Ishikawa (cell line): ENCODE measurements at regions not wholly inside any gene's neighbourhood (a gene's known extent, or its start where the extent isn't known, plus 50 kb on each side); places are given as distances from the start of the nearest gene placed in this dataset.

Source experiments
- CEBPB ChIP-seq: IDR thresholded peaks from 2 replicates; pipeline ENCODE4 v1.6.1; 2012
- CREB1 ChIP-seq: IDR thresholded peaks from 2 replicates; pipeline ENCODE4 v1.6.1; 2012; ENCODE audit warnings: low read depth
- EGR1 ChIP-seq: IDR thresholded peaks from 2 replicates; pipeline ENCODE4 v1.6.1; 2012
- EP300 ChIP-seq: IDR thresholded peaks from 2 replicates; pipeline ENCODE4 v1.6.1; 2012; ENCODE audit warnings: borderline replicate concordance
- FOXM1 ChIP-seq: IDR thresholded peaks from 2 replicates; pipeline ENCODE4 v1.6.1; 2012; ENCODE audit warnings: low read depth, borderline replicate concordance
- NFIC ChIP-seq: IDR thresholded peaks from 2 replicates; pipeline ENCODE4 v1.6.1; 2012
- RAD21 ChIP-seq: IDR thresholded peaks from 2 replicates; pipeline ENCODE4 v1.6.1; 2012; ENCODE audit warnings: low read depth
- TAF1 ChIP-seq: IDR thresholded peaks from 2 replicates; pipeline ENCODE4 v1.6.1; 2012; ENCODE audit warnings: low read depth, mild to moderate bottlenecking
- TCF12 ChIP-seq: IDR thresholded peaks from 2 replicates; pipeline ENCODE4 v1.6.1; 2012; ENCODE audit warnings: low read depth
- TEAD4 ChIP-seq: IDR thresholded peaks from 2 replicates; pipeline ENCODE4 v1.6.1; 2012
- YY1 ChIP-seq: IDR thresholded peaks from 2 replicates; pipeline ENCODE4 v1.6.1; 2012; ENCODE audit warnings: low read depth
- ZBTB7A ChIP-seq: IDR thresholded peaks from 2 replicates; pipeline ENCODE4 v1.6.1; 2012; ENCODE audit warnings: low read depth
- TF ChIP-seq, protein P1 (sequence below): IDR thresholded peaks from 2 replicates; pipeline ENCODE4 v1.6.1; 2012; ENCODE audit warnings: low read depth, mild to moderate bottlenecking
- TF ChIP-seq, protein P2 (sequence below): IDR thresholded peaks from 2 replicates; pipeline ENCODE4 v1.6.1; 2012
- TF ChIP-seq, protein P3 (sequence below): IDR thresholded peaks from 2 replicates; pipeline ENCODE4 v1.6.1; 2012

DNA sequence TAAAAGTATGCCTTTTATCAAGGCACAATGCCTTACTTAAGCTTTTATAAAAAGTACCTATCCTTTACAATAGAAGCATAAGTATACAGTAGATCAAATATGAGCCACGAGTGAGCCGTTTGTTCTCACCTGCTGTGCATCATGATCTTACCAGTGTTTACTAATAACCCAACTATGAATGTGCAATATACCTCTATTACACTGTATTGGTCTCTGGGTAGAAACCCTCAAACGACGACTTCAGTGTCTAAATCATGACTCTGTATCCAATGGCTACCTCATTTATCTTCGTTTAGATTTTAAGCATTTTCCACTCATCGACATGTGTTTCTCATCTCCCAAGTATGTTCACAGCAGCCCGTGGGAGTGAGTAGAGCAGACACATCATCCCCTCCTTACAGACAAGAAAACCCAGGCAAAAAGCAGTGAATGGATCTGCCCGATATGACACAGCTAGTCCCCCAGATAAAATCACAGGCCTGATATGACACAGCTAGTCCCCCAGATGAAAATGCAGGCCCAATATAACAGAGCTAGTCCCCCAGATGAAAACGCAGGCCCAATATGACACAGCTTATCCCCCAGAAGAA lies 279.8 kb downstream of the TNS1 start:
- TF ChIP-seq TCF12 (no peak), FOXM1 (no peak), NFIC (no peak), TAF1 (no peak), TEAD4 (no peak), RAD21 (no peak), CEBPB (no peak), YY1 (no peak), EP300 (no peak), EGR1 (no peak), ZBTB7A (no peak), CREB1 (no peak)
- TF ChIP-seq, protein P1, sequence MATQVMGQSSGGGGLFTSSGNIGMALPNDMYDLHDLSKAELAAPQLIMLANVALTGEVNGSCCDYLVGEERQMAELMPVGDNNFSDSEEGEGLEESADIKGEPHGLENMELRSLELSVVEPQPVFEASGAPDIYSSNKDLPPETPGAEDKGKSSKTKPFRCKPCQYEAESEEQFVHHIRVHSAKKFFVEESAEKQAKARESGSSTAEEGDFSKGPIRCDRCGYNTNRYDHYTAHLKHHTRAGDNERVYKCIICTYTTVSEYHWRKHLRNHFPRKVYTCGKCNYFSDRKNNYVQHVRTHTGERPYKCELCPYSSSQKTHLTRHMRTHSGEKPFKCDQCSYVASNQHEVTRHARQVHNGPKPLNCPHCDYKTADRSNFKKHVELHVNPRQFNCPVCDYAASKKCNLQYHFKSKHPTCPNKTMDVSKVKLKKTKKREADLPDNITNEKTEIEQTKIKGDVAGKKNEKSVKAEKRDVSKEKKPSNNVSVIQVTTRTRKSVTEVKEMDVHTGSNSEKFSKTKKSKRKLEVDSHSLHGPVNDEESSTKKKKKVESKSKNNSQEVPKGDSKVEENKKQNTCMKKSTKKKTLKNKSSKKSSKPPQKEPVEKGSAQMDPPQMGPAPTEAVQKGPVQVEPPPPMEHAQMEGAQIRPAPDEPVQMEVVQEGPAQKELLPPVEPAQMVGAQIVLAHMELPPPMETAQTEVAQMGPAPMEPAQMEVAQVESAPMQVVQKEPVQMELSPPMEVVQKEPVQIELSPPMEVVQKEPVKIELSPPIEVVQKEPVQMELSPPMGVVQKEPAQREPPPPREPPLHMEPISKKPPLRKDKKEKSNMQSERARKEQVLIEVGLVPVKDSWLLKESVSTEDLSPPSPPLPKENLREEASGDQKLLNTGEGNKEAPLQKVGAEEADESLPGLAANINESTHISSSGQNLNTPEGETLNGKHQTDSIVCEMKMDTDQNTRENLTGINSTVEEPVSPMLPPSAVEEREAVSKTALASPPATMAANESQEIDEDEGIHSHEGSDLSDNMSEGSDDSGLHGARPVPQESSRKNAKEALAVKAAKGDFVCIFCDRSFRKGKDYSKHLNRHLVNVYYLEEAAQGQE, result no peak
- TF ChIP-seq, protein P2, sequence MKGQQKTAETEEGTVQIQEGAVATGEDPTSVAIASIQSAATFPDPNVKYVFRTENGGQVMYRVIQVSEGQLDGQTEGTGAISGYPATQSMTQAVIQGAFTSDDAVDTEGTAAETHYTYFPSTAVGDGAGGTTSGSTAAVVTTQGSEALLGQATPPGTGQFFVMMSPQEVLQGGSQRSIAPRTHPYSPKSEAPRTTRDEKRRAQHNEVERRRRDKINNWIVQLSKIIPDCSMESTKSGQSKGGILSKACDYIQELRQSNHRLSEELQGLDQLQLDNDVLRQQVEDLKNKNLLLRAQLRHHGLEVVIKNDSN, result no peak
- TF ChIP-seq, protein P3, sequence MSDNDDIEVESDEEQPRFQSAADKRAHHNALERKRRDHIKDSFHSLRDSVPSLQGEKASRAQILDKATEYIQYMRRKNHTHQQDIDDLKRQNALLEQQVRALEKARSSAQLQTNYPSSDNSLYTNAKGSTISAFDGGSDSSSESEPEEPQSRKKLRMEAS, result no peak

DNA sequence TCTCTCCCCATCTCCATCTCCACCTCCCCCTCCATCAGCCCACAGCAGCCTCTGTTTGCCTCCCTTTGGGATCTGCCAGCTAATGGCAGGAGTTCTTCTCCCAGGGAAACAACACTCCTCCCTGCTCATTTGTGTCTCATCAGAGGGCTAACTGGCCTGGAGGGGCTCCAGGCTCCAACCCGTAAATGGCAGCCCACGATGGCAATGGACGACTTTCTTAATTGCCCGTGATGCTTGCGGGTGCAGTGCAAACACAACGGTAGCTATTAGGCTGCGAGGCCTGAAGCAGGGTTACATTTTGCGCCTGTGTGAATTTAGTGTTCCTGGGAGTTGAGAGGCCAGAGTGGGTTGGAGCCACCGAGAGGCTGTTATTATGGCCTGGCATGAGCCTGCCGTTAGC lies 285.1 kb downstream of the TNS1 start:
- TF ChIP-seq RAD21 (no peak), TCF12 (no peak), TAF1 (no peak), EP300 (no peak), FOXM1 (no peak), TEAD4 (no peak), ZBTB7A (no peak)

DNA sequence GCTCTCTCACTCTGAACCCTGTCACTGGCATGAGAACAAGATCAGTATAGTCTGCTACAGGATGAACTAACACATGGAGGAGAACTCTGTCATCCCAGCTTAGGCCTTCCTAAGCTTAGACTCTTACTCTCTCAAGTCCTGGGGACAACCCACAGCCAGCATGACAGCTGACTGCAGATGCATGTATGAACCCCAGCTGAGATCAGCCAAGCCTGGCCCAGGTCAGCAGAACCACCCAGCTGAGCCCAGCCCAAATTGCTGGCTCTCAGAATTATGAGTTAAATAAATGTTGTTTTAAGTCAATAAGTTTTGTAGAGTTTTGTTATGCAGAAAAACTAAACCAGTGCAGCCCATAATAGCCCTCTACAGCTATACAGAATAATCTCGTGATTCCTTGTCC lies 287.3 kb downstream of the TNS1 start:
- TF ChIP-seq EP300 (no peak), ZBTB7A (no peak), RAD21 (no peak), TEAD4 (no peak), TCF12 (no peak), FOXM1 (no peak), TAF1 (no peak), EGR1 (no peak), NFIC (no peak), YY1 (no peak), CREB1 (no peak), CEBPB (no peak)
- TF ChIP-seq, protein P3, result no peak
- TF ChIP-seq, protein P1, result no peak
- TF ChIP-seq, protein P2, result no peak

DNA sequence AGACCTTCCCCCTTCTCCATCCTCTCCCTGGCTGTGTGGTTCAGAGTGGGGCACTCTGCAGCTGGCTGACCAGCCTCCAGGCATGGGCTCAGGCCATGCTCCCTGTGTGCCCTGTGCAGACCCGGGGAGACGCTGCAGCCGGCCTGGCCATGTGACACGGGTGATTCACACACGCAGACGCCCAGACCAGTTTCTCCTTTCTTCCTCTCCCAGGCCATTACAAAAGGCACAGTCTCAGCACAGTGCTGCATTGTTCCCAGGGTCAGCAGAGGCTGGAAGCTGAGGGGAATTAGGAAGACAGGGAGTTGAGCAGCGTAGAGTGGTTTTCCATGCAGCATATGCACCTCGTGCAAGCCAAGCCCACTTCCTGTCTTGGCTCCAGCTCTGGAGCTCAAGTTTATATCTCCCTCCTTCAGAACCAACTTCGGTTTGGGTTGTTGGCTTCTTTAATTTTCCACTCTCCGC lies 288.5 kb downstream of the TNS1 start:
- TF ChIP-seq TAF1, result no peak
- TF ChIP-seq, protein P3, result no peak
- TF ChIP-seq ZBTB7A, result no peak
- no peak for TF ChIP-seq CREB1
- no peak for TF ChIP-seq EP300
- TF ChIP-seq TCF12, result no peak
- no peak for TF ChIP-seq TEAD4
- no peak for TF ChIP-seq YY1
- TF ChIP-seq CEBPB, result no peak
- TF ChIP-seq, protein P1, result no peak
- TF ChIP-seq, protein P2, result no peak
- no peak for TF ChIP-seq NFIC
- TF ChIP-seq FOXM1, result no peak
- TF ChIP-seq RAD21, result no peak
